ENCODE measurements at regions not wholly inside any gene's neighbourhood (a gene's known extent, or its start where the extent isn't known, plus 50 kb on each side); places are given as distances from the start of the nearest gene placed in this dataset.

- no peak for DNase-seq (ENCODE audit: extremely low read depth, low read depth, low spot score)
Measured at GRCh38 chr3:168909260-168909659, 754.3 kb downstream of the MECOM start.

- no peak for DNase-seq (ENCODE audit: extremely low read depth, low read depth, low spot score)
Measured at GRCh38 chr3:168895419-168895818, 768.1 kb downstream of the MECOM start.

- DNase-seq (ENCODE audit: extremely low read depth, low read depth, low spot score) = no peak
Measured at GRCh38 chr3:168894214-168894613, 769.3 kb downstream of the MECOM start.

- no peak for DNase-seq (ENCODE audit: extremely low read depth, low read depth, low spot score)
Measured at GRCh38 chr3:168889666-168890065, 773.8 kb downstream of the MECOM start.

GRCh38 chr3:168888781-168889180 is 774.7 kb downstream of the MECOM start:
- DNase-seq (ENCODE audit: extremely low read depth, low read depth, low spot score) = no peak

- DNase-seq (ENCODE audit: extremely low read depth, low read depth, low spot score) = no peak
Measured at GRCh38 chr3:168885028-168885427, 778.5 kb downstream of the MECOM start.

GRCh38 chr3:168884353-168884903 is 779.1 kb downstream of the MECOM start:
- no peak for DNase-seq (ENCODE audit: extremely low read depth, low read depth, low spot score)

GRCh38 chr3:168883145-168883544 is 780.4 kb downstream of the MECOM start:
- DNase-seq (ENCODE audit: extremely low read depth, low read depth, low spot score) = no peak

- DNase-seq (ENCODE audit: extremely low read depth, low read depth, low spot score) = no peak
Measured at GRCh38 chr3:168881804-168882203, 781.7 kb downstream of the MECOM start.

- no peak for DNase-seq (ENCODE audit: extremely low read depth, low read depth, low spot score)
Measured at GRCh38 chr3:168878655-168879054, 782.9 kb upstream of the GOLIM4 start.

- DNase-seq (ENCODE audit: extremely low read depth, low read depth, low spot score) = no peak
Measured at GRCh38 chr3:168877899-168878298, 782.2 kb upstream of the GOLIM4 start.

GRCh38 chr3:168876346-168877035 is 780.8 kb upstream of the GOLIM4 start:
- no peak for DNase-seq (ENCODE audit: extremely low read depth, low read depth, low spot score)

GRCh38 chr3:168872826-168873225 is 777.1 kb upstream of the GOLIM4 start:
- no peak for DNase-seq (ENCODE audit: extremely low read depth, low read depth, low spot score)

GRCh38 chr3:168870892-168871291 is 775.2 kb upstream of the GOLIM4 start:
- DNase-seq (ENCODE audit: extremely low read depth, low read depth, low spot score) = no peak

GRCh38 chr3:168865022-168865551 is 769.4 kb upstream of the GOLIM4 start:
- DNase-seq (ENCODE audit: extremely low read depth, low read depth, low spot score) = no peak

GRCh38 chr3:168864107-168865021 is 768.6 kb upstream of the GOLIM4 start:
- DNase-seq (ENCODE audit: extremely low read depth, low read depth, low spot score) = no peak

GRCh38 chr3:168863561-168863960 is 767.8 kb upstream of the GOLIM4 start:
- DNase-seq (ENCODE audit: extremely low read depth, low read depth, low spot score) = no peak

GRCh38 chr3:168862466-168862865 is 766.7 kb upstream of the GOLIM4 start:
- no peak for DNase-seq (ENCODE audit: extremely low read depth, low read depth, low spot score)

GRCh38 chr3:168860592-168860991 is 764.9 kb upstream of the GOLIM4 start:
- no peak for DNase-seq (ENCODE audit: extremely low read depth, low read depth, low spot score)

GRCh38 chr3:168860028-168860427 is 764.3 kb upstream of the GOLIM4 start:
- DNase-seq (ENCODE audit: extremely low read depth, low read depth, low spot score) = no peak

GRCh38 chr3:168859574-168859973 is 763.9 kb upstream of the GOLIM4 start:
- no peak for DNase-seq (ENCODE audit: extremely low read depth, low read depth, low spot score)
